GM10266 (cell line): ENCODE measurements at regions not wholly inside any gene's neighbourhood (a gene's known extent, or its start where the extent isn't known, plus 50 kb on each side); places are given as distances from the start of the nearest gene placed in this dataset.
"Not testable (repeated sequence)": the region's sequence is repeated elsewhere in the genome, so short reads cannot be mapped to it uniquely, and the experiment has no call there.

Experiments
- DNase-seq: peaks from one replicate; pipeline ENCODE4 v3.0.0; 2012; ENCODE audit errors: extremely low spot score
- CTCF ChIP-seq: IDR thresholded peaks from 2 replicates; pipeline ENCODE4 v1.5.1; 2012; ENCODE audit warnings: mild to moderate bottlenecking, low read depth; ENCODE audit not compliant: control insufficient read depth, insufficient read depth; ENCODE audit errors: missing control alignments

- TF ChIP-seq CTCF, result no peak
- no peak for DNase-seq
Observed at GRCh38 chr14:40955131-40955505, 651.6 kb upstream of the LRFN5 start.

- DNase-seq, result not testable (repeated sequence)
Observed at GRCh38 chr14:40954448-40955130, 652.1 kb upstream of the LRFN5 start.

- no peak for DNase-seq
- TF ChIP-seq CTCF, result no peak
Observed at GRCh38 chr14:40944521-40944920, 662.2 kb upstream of the LRFN5 start.

GRCh38 chr14:40936861-40937260 lies 669.8 kb upstream of the LRFN5 start:
- no peak for TF ChIP-seq CTCF
- DNase-seq, result no peak

GRCh38 chr14:40920380-40920779 lies 686.3 kb upstream of the LRFN5 start:
- TF ChIP-seq CTCF, result no peak

GRCh38 chr14:40911141-40911540 lies 695.5 kb upstream of the LRFN5 start:
- no peak for TF ChIP-seq CTCF
- DNase-seq, result no peak

More at GRCh38 chr14:40920380-40920779, 686.3 kb upstream of the LRFN5 start:
- no peak for DNase-seq

- no peak for TF ChIP-seq CTCF
- DNase-seq, result no peak
Observed at GRCh38 chr14:40909906-40910305, 696.8 kb upstream of the LRFN5 start.

- DNase-seq, result no peak
- TF ChIP-seq CTCF, result no peak
Observed at GRCh38 chr14:40903709-40904108, 703.0 kb upstream of the LRFN5 start.
